Panc1 (cell line): ENCODE measurements at regions not wholly inside any gene's neighbourhood (a gene's known extent, or its start where the extent isn't known, plus 50 kb on each side); places are given as distances from the start of the nearest gene placed in this dataset.

ENCODE experiments used
- ATAC-seq: fragments of 200-7000 bp; cut with Tn5 transposase; 2 replicates; pipeline ENCODE4 v1.9.1; 2020; ENCODE audit warnings: mild to moderate bottlenecking, moderate library complexity
- BruUV-seq: library from RNA; stranded (reverse); fragments of 400-500 nt; replicated peaks from 2 replicates; lab custom pipeline; 2021; lab: Mats Ljungman, UMichigan
- CTCF ChIA-PET: fragments of 300-600 bp; sonication (Branson Sonifier 250); formaldehyde crosslinking; loops from one replicate; lab custom pipeline; 2022; ENCODE audit warnings: antibody characterized with exemption; lab: Charles Lee
- POLR2A ChIA-PET: fragments of 300-600 bp; sonication (Branson Sonifier 250); formaldehyde crosslinking; loops from one replicate; lab custom pipeline; 2022; ENCODE audit warnings: antibody characterized with exemption; lab: Charles Lee
- DNase-seq: peaks from one replicate; pipeline ENCODE4 v3.0.0-alpha.2; 2010; ENCODE audit warnings: low read depth, low spot score
- H3K27ac ChIP-seq: 2 replicates; pipeline ENCODE4 v1.5.1; 2011; ENCODE audit warnings: mild to moderate bottlenecking, low read length, inconsistent platforms
- H3K27me3 ChIP-seq: fragments of 200-500 bp; sonication (Bioruptor generic); 2 replicates; pipeline ENCODE4 v1.6.0; 2014; ENCODE audit warnings: low read length, inconsistent platforms; ENCODE audit not compliant: control insufficient read depth, insufficient read depth
- H3K36me3 ChIP-seq: fragments of 200-500 bp; sonication (Bioruptor generic); 2 replicates; pipeline ENCODE4 v1.5.1; 2014; ENCODE audit warnings: inconsistent platforms, mild to moderate bottlenecking, low read length, moderate library complexity; ENCODE audit not compliant: control insufficient read depth, insufficient read depth
- H3K4me1 ChIP-seq: 2 replicates; pipeline ENCODE4 v1.5.1; 2011; ENCODE audit warnings: inconsistent platforms, mild to moderate bottlenecking, low read length, moderate library complexity; ENCODE audit not compliant: control insufficient read depth, insufficient read depth
- H3K4me3 ChIP-seq, 2 experiments: 2 replicates each; pipeline ENCODE4 v1.5.1; 2011 to 2012; ENCODE audit warnings: low read depth in 2 of 2, low read length in 2 of 2, mild to moderate bottlenecking in 2 of 2, inconsistent platforms in 1 of 2, moderate library complexity in 1 of 2
- H3K9me3 ChIP-seq: fragments of 200-500 bp; sonication (Bioruptor generic); 2 replicates; pipeline ENCODE4 v1.5.1; 2014; ENCODE audit warnings: low read depth, mild to moderate bottlenecking, inconsistent platforms, low read length, moderate library complexity; ENCODE audit not compliant: control insufficient read depth, insufficient read depth
- CTCF ChIP-seq: fragments of 450-650 bp; IDR thresholded peaks from 2 replicates; pipeline ENCODE4 v1.5.1; 2017; ENCODE audit warnings: mild to moderate bottlenecking
- POLR2AphosphoS5 ChIP-seq: IDR thresholded peaks from 2 replicates; pipeline ENCODE4 v1.6.1; 2012; ENCODE audit warnings: mild to moderate bottlenecking, low read depth, low read length, moderate library complexity
- REST ChIP-seq, 2 experiments: IDR thresholded peaks; 2 replicates each; pipeline ENCODE4 v1.6.1; 2011 to 2012; ENCODE audit warnings: low read depth in 2 of 2, control low read depth in 1 of 2, low read length in 1 of 2, mild to moderate bottlenecking in 1 of 2, moderate library complexity in 1 of 2; ENCODE audit not compliant: insufficient read depth in 1 of 2
- SIN3A ChIP-seq: IDR thresholded peaks from 2 replicates; pipeline ENCODE4 v1.6.1; 2012; ENCODE audit warnings: low read depth, mild to moderate bottlenecking, low read length, moderate library complexity, borderline replicate concordance; ENCODE audit not compliant: insufficient read depth
- TCF7L2 ChIP-seq: IDR thresholded peaks from 2 replicates; pipeline ENCODE4 v1.6.1; 2011; ENCODE audit warnings: mild to moderate bottlenecking, low read depth, low read length, inconsistent platforms
- in situ Hi-C: cut with HindIII; loops from 2 replicates; pipeline ENCODE4 v1.10.0; 2016; ENCODE audit warnings: low sequenced_read_pairs, low pct_unique_long_range_greater_than_20kb
- intact Hi-C: fragments of 100-400 bp; cut with micrococcal nuclease; formaldehyde crosslinking; loops from one replicate; pipeline ENCODE4 v1.10.0; 2022; ENCODE audit not compliant: unreplicated experiment

- Histone ChIP-seq H3K27me3 (no peaks in the 10 kb centered on the region), H3K36me3 (no peaks in the 10 kb centered on the region), H3K4me1 (no peaks in the 10 kb centered on the region), H3K9me3 (no peaks in the 10 kb centered on the region), H3K27ac (no peak overlapping the region), H3K4me3 (no peak overlapping the region)
- ChIA-PET POLR2A (no interaction called here), CTCF (no interaction called here)
- intact Hi-C loops (no loop called here), in situ Hi-C loops (no loop called here)
- no TSS peak for BruUV-seq
- TF ChIP-seq CTCF (no peak), REST (IDR thresholded peaks at IDR 0.05; ENCODE audit: insufficient read depth in 1 of 2, low read depth in 2 of 2, low read length in 1 of 2) (no peak), TCF7L2 (no peak), POLR2AphosphoS5 (no peak), SIN3A (no peak)
- DNase-seq (no peak), ATAC-seq (no peak)
Observed at GRCh38 chr2:8577573-8577972, 104.3 kb upstream of the ID2 start.

- CTCF ChIA-PET: no interaction called here
- TF ChIP-seq REST (IDR thresholded peaks at IDR 0.05; ENCODE audit: insufficient read depth in 1 of 2, low read depth in 2 of 2, low read length in 1 of 2) (no peak), TCF7L2 (no peak), POLR2AphosphoS5 (no peak), CTCF (no peak), SIN3A (no peak)
- BruUV-seq: no TSS peak
- no peaks in the 10 kb centered on the region for H3K27me3 ChIP-seq
- POLR2A ChIA-PET: interaction anchor here (0.6 kb wide), 1 partner anchor 247 kb away, joined by 4 read pairs; no protein-coding TSS in a partner anchor
- no peak for DNase-seq
- H3K4me1 ChIP-seq: no peaks in the 10 kb centered on the region; the same call in 1 of the 2 replicates
- ATAC-seq: no peak
- H3K9me3 ChIP-seq: no peaks in the 10 kb centered on the region
- H3K36me3 ChIP-seq: no peaks in the 10 kb centered on the region
- in situ Hi-C loops (no loop called here), intact Hi-C loops (no loop called here)
- H3K27ac ChIP-seq: no peak overlapping the region
- H3K4me3 ChIP-seq: no peak overlapping the region
Observed at GRCh38 chr2:8578335-8579244, 103.3 kb upstream of the ID2 start.
